Fibroblast of pulmonary artery (primary cell): ENCODE measurements at regions not wholly inside any gene's neighbourhood (a gene's known extent, or its start where the extent isn't known, plus 50 kb on each side); places are given as distances from the start of the nearest gene placed in this dataset.
A peak's percentile ranks its signal among the peaks of the same experiment; 100 is the strongest.
"Not testable (repeated sequence)": the region's sequence is repeated elsewhere in the genome, so short reads cannot be mapped to it uniquely, and the experiment has no call there.

Experiments
- DNase-seq: peaks from one replicate; pipeline ENCODE4 v3.0.0-alpha.2; 2010; ENCODE audit warnings: low read depth
- H3K4me3 ChIP-seq: replicated peaks from 2 replicates; pipeline ENCODE4 v1.5.1; 2011; ENCODE audit warnings: low read depth, mild to moderate bottlenecking, control low read depth, low read length, moderate library complexity
- CTCF ChIP-seq: IDR thresholded peaks from 2 replicates; pipeline ENCODE4 v1.5.1; 2011; ENCODE audit warnings: mild to moderate bottlenecking, control low read depth, low read length, inconsistent platforms; ENCODE audit errors: missing control alignments

DNA sequence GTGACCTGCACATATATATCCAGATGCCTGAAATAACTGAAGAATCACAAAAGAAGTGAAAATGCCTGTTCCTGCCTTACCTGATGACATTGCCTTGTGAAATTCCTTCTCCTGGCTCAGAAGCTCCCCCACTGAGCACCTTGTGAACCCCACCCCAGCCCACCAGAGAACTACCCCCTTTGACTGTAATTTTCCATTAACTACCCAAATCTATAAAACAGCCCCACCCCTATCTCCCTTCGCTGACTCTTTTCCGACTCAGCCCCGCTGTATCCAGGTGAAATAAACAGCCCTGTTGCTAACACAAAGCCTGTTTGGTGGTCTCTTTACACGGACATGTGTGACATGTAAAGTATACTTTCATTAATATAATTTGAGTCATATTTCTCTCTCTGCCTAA is 320.3 kb upstream of the TECRL start:
- no peak for DNase-seq
- TF ChIP-seq CTCF, result no peak
- no peak overlapping the region for H3K4me3 ChIP-seq

DNA sequence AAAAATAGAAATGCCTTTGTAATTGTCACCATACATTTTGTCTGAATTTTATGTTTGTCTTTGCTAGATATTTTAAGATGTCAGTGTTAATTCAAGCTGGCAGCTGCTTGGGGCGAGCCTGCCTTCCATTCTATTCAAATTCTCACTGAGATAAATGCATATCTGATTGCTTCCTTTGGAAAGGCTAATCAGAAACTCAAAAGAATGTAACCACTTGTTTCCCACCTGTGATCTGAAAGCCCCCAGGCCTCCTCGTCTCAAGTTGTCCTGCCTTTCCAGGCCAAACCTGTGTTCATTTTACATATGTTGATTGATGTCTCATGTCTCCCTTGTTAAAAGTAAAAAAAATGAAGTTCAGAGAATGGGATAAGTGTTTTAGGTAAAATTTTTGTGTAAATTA is 318.7 kb upstream of the TECRL start:
- TF ChIP-seq CTCF, result no peak
- no peak for DNase-seq
- H3K4me3 ChIP-seq, result no peak overlapping the region

GRCh38 chr4:64727391-64727790 is 318.1 kb upstream of the TECRL start:
- DNase-seq, H3K4me3 ChIP-seq: not testable (repeated sequence)

DNA sequence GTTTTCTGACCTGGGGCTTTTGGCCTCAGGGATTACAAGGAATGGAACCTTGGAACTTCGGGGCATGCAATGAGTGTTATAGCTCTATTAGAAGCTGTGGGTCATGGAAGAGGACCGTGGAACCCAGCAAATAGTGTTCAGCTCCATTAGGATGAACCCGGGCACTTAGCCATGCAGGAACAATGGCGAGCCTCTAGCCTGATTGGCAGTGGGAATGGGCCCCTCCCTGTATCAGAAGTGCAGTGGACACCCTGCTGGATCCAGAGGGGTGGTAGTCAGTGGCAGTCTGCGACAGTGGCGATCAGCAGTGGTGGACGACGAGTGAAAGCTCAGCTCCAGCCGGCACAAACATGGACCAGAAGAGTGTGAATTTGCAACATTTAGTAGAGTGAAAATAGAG is 315.4 kb upstream of the TECRL start:
- DNase-seq, result no peak
- no peak for TF ChIP-seq CTCF
- no peak overlapping the region for H3K4me3 ChIP-seq

DNA sequence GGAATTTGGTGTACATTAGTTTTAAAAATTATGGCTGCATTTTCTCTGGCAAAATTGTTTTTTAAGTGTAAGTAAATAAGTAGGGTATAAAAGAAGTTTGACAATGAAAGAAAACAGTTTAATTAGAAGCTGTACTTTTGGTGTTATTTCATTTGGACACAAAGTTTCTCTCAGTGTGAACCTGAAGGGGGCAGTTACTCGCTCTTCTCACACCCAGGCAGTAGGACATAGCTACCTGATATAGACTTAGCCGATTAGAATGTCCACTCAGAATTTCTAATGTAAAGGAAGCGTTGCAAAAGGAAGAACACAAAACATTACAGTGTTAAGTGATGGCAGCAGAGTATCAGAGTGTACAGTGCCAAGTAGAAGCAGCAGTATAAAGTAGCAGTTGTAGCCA is 311.9 kb upstream of the TECRL start:
- H3K4me3 ChIP-seq, result no peak overlapping the region
- no peak for TF ChIP-seq CTCF
- no peak for DNase-seq

GRCh38 chr4:64718091-64718490 is 308.8 kb upstream of the TECRL start:
- TF ChIP-seq CTCF, result no peak
- peak; percentile 0 for DNase-seq
- H3K4me3 ChIP-seq, result no peak overlapping the region

GRCh38 chr4:64715741-64716140 is 306.5 kb upstream of the TECRL start:
- no peak overlapping the region for H3K4me3 ChIP-seq
- no peak for TF ChIP-seq CTCF
- DNase-seq, result no peak

DNA sequence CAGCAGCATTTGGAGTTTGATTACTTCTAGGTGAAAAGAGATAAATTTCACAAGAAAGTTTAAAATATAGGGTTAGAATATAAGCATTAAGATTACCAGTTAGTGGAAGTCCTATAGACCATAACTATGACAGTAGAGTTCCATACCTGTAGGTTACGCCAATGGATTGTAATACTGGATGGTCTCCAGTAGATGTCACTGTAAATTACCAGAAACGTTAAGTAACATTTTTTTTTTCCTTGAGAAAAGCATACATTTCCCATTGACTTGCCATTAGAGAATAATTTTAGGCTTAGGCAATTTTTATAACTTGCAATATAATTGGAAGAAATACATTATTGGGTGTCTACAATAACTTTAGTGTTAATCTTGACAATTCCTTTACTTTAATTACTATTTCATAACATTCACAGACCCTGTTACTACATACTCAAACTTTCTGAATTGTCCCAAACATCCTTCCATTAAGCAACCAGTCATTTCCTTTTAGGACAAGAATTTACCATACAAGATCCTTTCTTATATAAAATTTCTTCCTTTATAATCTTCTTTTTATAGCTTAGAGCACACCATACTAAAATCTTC is 304.1 kb upstream of the TECRL start:
- H3K4me3 ChIP-seq, result no peak overlapping the region
- peak; percentile 51 for TF ChIP-seq CTCF
- DNase-seq, result peak; percentile 35
